ENCODE measurements at regions not wholly inside any gene's neighbourhood (a gene's known extent, or its start where the extent isn't known, plus 50 kb on each side); places are given as distances from the start of the nearest gene placed in this dataset.
A peak's percentile ranks its signal among the peaks of the same experiment; 100 is the strongest.
"Not testable (repeated sequence)": the region's sequence is repeated elsewhere in the genome, so short reads cannot be mapped to it uniquely, and the experiment has no call there.

- in situ Hi-C loops (cut with HindIII; ENCODE audit: low pct_unique_long_range_greater_than_20kb, low sequenced_read_pairs): no loop called here
- DNase-seq (ENCODE audit: low read depth in 1 of 2, low spot score in 1 of 2): no peak
- TF ChIP-seq JUND (IDR thresholded peaks at IDR 0.05; ENCODE audit: low read depth): no peak
Observed at GRCh38 chr18:76619261-76619620, 124.2 kb upstream of the ZNF516 start.

GRCh38 chr18:76618721-76619120 is 123.7 kb upstream of the ZNF516 start:
- no peak for TF ChIP-seq JUND (IDR thresholded peaks at IDR 0.05; ENCODE audit: low read depth)
- no peak for DNase-seq (ENCODE audit: low read depth in 1 of 2, low spot score in 1 of 2)
- in situ Hi-C loops (cut with HindIII; ENCODE audit: low pct_unique_long_range_greater_than_20kb, low sequenced_read_pairs): no loop called here

- TF ChIP-seq JUND (IDR thresholded peaks at IDR 0.05; ENCODE audit: low read depth): no peak
- in situ Hi-C loops (cut with HindIII; ENCODE audit: low pct_unique_long_range_greater_than_20kb, low sequenced_read_pairs): no loop called here
- no peak for DNase-seq (ENCODE audit: low read depth in 1 of 2, low spot score in 1 of 2)
Observed at GRCh38 chr18:76616373-76616772, 121.3 kb upstream of the ZNF516 start.

DNA sequence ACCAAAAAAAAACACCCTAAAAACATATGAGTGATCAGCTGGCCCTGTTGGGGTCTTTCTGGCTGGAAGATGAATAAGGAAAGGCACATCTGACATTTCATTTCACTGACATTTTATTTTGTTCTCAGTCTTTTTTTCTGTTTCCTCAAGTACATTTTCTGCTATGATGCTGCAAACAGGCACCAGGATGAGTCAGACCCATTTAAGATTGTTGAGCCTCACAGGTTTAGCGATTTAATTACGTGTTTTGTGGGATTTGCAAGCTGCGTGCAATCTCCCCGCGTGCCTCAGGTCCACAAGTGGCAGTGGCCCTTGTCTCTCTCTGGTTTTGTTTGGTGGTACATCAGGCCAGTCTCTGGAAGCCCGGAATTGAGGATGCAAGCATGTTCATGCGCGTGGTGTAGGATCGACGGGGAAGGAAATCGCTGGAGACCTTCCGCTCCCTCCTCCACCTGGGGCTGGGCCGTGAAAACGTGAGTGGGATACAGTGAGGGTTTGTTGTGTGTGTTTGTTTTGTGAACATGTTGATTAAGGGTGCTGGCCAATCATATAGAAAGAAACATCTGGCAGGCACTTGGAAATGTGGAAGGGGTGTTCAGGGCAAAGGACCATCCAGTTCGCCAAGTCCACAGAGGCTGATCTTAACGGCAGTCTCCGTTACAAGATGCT is 120.2 kb upstream of the ZNF516 start:
- in situ Hi-C loops (cut with HindIII; ENCODE audit: low pct_unique_long_range_greater_than_20kb, low sequenced_read_pairs): no loop called here
- no peak for DNase-seq (ENCODE audit: low read depth in 1 of 2, low spot score in 1 of 2)
- TF ChIP-seq JUND (IDR thresholded peaks at IDR 0.05; ENCODE audit: low read depth): no peak

DNA sequence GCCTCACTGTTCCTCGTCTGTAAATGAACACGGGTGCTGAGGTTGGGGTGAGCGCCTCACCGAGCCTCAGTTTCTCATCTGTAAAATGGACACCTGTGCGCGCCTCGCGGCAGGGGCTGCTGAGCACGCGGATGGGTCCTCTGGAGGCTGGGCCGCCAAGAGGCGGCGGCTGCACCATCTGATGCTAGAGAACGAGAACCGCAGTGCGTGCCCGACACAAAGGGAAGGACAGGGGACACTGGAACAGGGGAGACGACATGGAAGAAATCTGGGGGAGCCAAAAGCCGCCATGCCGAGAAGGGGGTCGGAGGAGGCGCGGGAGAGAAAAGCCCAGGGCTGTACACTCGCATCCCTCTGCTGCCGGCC is 118.7 kb upstream of the ZNF516 start:
- DNase-seq (ENCODE audit: low read depth in 1 of 2, low spot score in 1 of 2): no peak
- in situ Hi-C loops (cut with HindIII; ENCODE audit: low pct_unique_long_range_greater_than_20kb, low sequenced_read_pairs): no loop called here
- TF ChIP-seq JUND (IDR thresholded peaks at IDR 0.05; ENCODE audit: low read depth): no peak

DNA sequence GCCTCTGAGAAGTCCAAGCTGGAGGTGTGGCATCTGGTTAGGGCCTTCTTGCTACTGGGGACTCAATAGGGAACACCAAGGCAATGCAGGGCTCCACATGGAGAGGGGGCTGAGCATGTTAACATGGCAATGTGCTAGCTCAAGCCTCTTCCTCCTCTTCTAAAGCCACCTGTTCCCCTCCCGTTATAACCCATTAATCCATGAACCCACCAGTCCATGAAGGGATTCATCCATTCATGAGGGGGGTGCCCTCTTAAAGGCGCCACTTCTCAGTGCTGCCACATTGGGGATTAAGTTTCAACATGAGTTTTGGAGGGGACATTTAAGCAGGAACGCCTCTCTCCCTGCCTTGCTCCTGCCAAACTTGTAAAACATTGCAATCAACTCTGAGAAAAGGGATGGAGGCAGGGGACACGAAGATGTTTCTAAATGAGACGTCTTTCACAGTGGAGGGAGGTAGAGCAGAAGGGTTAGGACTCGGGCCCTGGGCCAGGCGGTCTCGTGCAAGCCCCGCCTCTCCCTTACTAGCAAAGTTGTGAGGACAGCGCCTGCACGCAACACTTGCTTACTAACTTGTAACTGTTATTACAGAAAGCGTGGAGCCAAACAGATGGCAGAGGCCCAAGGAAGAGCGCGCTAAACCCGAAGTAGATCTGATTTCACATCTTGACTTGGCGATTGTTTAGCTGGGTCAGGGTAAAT is 118.2 kb upstream of the ZNF516 start:
- TF ChIP-seq JUND (IDR thresholded peaks at IDR 0.05; ENCODE audit: low read depth): no peak
- in situ Hi-C loops (cut with HindIII; ENCODE audit: low pct_unique_long_range_greater_than_20kb, low sequenced_read_pairs): no loop called here
- DNase-seq (ENCODE audit: low read depth in 1 of 2, low spot score in 1 of 2): no peak

DNA sequence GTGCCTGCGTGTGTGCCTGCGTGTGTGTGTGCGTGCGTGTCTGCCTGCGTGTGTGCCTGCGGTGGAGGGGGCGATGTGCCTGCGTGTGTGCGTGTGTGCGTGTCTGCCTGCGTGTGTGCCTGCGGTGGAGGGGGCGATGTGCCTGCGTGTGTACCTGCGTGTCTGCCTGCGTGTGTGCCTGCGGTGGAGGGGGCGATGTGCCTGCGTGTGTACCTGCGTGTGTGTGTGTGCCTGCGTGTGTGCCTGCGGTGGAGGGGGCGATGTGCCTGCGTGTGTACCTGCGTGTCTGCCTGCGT is 116.7 kb upstream of the ZNF516 start:
- in situ Hi-C loops (cut with HindIII; ENCODE audit: low pct_unique_long_range_greater_than_20kb, low sequenced_read_pairs): not testable (repeated sequence)

DNA sequence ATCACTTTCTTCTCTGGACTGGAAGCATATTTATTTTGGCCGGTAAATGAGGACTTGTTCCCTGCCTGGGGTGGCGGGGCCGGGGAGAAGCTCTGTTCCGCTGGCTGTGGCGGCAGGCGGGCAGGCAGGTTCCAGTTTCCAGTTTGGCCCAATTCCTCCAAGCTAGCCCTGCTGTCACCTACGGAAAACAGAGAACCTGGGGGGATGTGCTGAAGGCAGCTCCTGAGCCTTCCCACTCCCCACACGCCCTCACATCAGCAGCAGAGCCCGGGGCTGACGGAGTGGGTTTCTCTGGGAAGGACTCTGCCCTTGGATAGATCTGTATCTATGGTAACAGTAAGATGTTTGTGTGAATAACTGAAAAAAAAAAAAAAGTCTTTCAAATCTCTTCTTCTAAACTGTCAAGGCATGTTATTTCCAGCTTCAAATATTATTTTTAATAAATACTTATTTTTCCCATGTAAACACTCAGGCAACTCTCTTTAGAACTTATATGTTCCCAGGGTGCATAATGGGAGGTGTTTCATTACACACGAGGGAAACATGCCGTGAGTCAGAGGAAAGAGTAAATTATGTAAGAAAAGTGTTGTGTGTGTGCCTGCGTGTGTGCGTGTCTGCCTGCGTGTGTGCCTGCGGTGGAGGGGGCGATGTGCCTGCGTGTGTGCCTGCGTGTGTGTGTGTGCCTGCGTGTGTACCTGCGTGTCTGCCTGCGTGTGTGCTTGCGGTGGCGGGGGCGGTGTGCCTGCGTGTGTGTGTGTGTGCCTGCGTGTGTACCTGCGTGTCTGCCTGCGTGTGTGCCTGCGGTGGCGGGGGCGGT is 116.1 kb upstream of the ZNF516 start:
- no peak for TF ChIP-seq JUND (IDR thresholded peaks at IDR 0.05; ENCODE audit: low read depth)
- in situ Hi-C loops (cut with HindIII; ENCODE audit: low pct_unique_long_range_greater_than_20kb, low sequenced_read_pairs): no loop called here
- peak in 1 of 2 experiments; percentile 10 for DNase-seq (ENCODE audit: low read depth in 1 of 2, low spot score in 1 of 2)

More for the DNA sequence above, 116.7 kb upstream of the ZNF516 start:
- not testable (repeated sequence) for DNase-seq (ENCODE audit: low read depth in 1 of 2, low spot score in 1 of 2)

DNA sequence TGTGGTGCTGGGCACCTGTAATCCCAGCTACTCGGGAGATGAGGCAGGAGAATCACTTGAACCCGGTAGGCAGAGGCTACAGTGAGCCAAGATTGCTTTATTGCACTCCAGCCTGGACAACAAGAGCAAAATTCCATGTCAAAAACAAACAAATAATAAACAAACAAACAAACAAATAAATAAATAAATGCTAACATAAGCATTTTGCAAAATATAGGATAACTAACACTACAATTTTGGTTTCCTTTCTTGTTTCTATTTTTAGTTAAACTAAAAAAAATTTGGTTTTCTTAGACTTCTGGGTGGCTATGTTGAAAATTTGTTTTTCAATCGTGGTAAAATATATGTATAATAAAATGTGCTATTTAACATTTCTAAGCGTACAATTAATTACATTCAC is 115.0 kb upstream of the ZNF516 start:
- TF ChIP-seq JUND (IDR thresholded peaks at IDR 0.05; ENCODE audit: low read depth): no peak
- DNase-seq (ENCODE audit: low read depth in 1 of 2, low spot score in 1 of 2): no peak
- in situ Hi-C loops (cut with HindIII; ENCODE audit: low pct_unique_long_range_greater_than_20kb, low sequenced_read_pairs): no loop called here

GRCh38 chr18:76605341-76605929 is 110.4 kb upstream of the ZNF516 start:
- TF ChIP-seq JUND (IDR thresholded peaks at IDR 0.05; ENCODE audit: low read depth): no peak

DNA sequence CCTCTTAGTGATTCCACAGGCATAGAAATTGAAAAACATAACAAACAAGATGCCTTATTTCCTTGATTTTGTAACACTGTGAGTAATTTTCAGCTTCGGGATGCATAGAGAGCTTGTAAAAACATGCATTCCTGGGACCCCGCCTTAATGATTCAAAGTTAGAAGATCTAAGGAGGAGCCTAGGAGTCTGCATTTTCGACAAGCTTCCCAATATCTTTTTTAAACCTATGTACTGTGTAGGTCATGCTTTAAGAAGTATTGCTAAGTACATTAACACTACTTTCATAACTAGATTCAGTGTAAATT is 109.8 kb upstream of the ZNF516 start:
- in situ Hi-C loops (cut with HindIII; ENCODE audit: low pct_unique_long_range_greater_than_20kb, low sequenced_read_pairs): no loop called here
- TF ChIP-seq JUND (IDR thresholded peaks at IDR 0.05; ENCODE audit: low read depth): no peak
- DNase-seq (ENCODE audit: low read depth in 1 of 2, low spot score in 1 of 2): no peak

More at GRCh38 chr18:76605341-76605929, 110.4 kb upstream of the ZNF516 start:
- in situ Hi-C loops (cut with HindIII; ENCODE audit: low pct_unique_long_range_greater_than_20kb, low sequenced_read_pairs): no loop called here
- no peak for DNase-seq (ENCODE audit: low read depth in 1 of 2, low spot score in 1 of 2)

DNA sequence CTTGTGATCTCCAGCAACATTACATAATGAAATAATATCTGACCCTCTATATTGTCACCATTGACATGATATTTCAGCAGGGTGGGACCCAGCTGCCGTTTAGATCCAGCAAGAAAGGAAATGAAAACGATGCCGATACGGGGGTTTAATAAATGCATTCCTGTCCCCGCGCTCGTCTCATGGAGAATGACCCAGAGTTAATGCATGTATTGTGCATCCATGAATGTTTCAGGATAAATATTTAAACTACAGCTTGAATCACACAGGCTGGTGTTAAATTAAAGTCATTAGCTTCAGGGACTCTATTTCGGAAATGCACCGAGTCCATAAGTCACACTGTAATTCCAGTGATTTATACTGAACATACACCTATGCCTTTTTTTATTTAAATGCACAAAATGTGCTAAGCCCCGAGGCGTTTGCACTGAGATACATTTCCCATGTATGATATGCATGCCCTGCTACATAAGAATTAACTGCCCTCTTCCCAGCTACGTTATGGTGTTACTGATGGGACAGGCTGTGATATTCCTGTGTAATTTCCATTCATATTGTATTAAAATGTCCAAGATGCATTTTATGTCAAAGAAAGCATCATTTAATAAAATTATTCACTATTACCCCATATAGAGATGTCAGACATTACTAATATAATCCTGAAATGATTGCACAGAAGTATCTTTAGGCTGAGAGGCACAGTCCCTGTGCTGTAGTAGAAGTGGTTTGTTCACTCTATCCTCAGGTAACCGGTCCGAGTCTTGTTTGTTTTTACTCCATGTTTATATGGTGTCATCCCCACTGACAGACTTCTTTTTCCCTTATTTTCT is 109.3 kb upstream of the ZNF516 start:
- DNase-seq (ENCODE audit: low read depth in 1 of 2, low spot score in 1 of 2): no peak
- in situ Hi-C loops (cut with HindIII; ENCODE audit: low pct_unique_long_range_greater_than_20kb, low sequenced_read_pairs): no loop called here
- no peak for TF ChIP-seq JUND (IDR thresholded peaks at IDR 0.05; ENCODE audit: low read depth)
